ENCODE measurements at regions not wholly inside any gene's neighbourhood (a gene's known extent, or its start where the extent isn't known, plus 50 kb on each side); places are given as distances from the start of the nearest gene placed in this dataset.

DNA sequence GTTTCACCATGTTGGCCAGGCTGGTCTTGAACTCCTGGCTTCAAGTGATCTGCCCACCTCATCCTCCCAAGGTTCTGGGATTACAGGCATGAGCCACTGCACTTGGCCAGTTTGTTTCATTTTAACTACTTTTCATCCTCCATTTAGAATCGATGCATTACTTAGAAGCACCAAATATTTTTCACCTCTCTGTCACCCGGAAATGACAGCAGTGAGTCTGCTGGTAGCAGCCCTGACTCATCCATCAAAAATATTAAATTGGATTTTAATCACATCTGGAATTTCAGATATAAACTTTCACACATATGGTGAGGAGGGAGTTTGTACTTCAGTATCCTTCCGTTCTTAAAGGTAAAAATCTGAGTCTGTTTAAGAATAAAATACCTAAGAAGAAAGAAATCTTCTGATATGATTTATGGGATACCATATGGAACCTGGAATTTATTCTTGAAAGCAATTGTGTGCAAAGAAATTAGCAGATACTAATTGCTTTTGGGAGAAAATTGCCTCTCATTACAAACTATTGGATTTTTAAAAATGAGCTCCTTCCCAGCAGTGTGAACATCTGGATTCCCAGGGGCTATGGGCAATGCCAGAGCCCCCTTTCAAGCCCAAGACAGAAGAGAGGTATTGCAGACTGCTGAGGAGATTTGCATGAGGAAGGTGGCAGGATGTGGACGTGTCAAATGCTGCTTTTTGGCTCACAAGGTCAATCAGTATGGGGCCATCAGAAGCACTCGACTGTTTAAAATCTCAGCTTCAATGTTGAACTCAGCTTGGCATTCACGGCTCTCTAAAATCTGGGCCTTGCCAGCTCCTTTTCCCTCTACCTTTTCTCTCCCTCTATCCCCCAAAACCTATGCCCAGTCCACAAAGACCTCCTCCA lies 279.5 kb upstream of the SIX2 start:
- no peak for DNase-seq (ENCODE audit: low spot score)

DNA sequence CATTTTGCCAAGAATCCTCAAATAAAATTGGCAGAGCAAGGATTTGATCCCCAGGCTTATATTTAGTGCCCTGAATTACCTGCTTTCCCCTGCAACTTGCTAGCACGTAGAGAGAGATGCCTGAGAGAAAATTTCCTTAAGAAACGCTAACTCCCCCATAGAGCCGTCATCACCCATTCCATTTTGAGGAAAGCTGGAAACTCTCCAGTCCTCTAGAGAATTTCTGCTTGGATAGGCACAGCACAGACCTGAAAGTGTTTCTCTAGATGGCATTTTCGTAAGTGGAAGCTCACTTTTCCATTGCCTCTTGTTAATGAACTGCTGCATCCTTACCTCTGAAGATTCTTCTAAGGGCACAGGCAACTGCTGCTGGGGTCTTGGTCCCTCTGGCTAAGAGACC lies 277.8 kb upstream of the SIX2 start:
- TF ChIP-seq, protein P1, sequence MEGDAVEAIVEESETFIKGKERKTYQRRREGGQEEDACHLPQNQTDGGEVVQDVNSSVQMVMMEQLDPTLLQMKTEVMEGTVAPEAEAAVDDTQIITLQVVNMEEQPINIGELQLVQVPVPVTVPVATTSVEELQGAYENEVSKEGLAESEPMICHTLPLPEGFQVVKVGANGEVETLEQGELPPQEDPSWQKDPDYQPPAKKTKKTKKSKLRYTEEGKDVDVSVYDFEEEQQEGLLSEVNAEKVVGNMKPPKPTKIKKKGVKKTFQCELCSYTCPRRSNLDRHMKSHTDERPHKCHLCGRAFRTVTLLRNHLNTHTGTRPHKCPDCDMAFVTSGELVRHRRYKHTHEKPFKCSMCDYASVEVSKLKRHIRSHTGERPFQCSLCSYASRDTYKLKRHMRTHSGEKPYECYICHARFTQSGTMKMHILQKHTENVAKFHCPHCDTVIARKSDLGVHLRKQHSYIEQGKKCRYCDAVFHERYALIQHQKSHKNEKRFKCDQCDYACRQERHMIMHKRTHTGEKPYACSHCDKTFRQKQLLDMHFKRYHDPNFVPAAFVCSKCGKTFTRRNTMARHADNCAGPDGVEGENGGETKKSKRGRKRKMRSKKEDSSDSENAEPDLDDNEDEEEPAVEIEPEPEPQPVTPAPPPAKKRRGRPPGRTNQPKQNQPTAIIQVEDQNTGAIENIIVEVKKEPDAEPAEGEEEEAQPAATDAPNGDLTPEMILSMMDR (IDR thresholded peaks at IDR 0.05; ENCODE audit: extremely low read depth, missing control alignments): no peak
- no peak for DNase-seq (ENCODE audit: low spot score)

More for the DNA sequence above, 279.5 kb upstream of the SIX2 start:
- TF ChIP-seq, protein P1 (IDR thresholded peaks at IDR 0.05; ENCODE audit: extremely low read depth, missing control alignments): no peak

DNA sequence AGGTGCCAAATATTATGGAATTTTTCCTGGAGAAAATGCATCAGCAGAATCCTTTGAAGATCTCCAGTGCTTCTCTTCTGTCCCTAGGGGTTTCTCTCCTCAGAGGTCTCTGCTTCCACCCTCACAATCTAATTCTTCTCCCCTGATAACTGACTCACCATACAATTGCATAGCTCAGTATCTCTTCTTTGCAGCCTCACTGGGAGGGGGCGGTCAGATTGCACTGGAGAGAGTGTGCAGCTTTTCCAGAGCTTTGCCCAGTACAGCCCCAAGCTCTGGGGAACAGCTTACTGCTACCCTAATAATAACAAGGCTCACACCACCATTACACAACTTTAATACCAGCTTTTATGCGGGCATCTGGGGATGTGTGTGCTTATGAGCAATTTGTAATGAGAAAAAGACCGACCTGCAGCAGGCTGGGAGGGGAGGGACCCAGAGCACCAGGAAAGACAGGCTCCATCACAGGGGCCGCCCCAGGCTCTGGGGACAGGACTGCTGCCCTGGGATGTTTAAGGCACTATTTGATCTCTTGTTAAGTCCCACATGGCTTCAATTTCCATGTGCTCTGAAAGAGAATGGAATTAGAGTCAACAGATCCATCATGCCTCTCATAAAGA lies 276.6 kb upstream of the SIX2 start:
- TF ChIP-seq, protein P1 (IDR thresholded peaks at IDR 0.05; ENCODE audit: extremely low read depth, missing control alignments): no peak
- DNase-seq (ENCODE audit: low spot score): no peak

DNA sequence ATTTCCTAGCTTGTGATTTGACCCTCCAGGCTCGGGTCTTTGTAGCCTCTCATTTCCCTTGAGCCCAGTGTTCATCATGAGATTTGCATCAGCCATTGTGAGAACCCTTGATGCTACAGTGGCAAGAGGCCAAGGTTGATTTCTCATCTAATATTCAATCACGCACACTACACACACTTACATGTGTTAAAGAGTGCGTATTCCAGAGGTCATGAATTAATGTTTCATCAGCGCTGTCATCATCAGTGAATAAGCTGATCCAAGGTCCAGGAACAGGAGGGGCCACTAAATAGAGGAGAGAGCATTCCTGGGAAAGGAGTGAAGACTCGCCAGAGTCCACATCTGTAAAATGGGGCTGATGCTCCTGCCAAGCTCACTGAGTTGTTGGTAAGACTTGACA lies 276.1 kb upstream of the SIX2 start:
- DNase-seq (ENCODE audit: low spot score): no peak
- TF ChIP-seq, protein P1 (IDR thresholded peaks at IDR 0.05; ENCODE audit: extremely low read depth, missing control alignments): no peak

DNA sequence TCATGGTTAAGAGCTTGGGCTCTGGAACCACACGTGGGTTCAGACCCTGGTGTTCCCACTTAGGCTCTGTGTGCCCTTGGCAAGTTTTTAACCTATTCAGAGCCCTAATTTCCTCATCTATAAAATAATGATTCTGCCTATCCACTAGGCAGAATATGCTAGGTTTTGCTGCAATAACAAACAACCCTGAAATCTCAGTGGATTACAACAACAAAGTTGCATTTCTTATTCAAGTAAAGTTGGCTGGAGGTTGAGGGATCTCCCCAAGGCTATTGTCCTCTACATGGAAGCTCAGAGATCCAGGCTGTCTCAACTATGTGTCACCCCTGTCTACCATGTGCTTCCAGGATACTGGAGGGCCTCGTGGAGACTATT lies 275.4 kb upstream of the SIX2 start:
- TF ChIP-seq, protein P1 (IDR thresholded peaks at IDR 0.05; ENCODE audit: extremely low read depth, missing control alignments): no peak
- no peak for DNase-seq (ENCODE audit: low spot score)

DNA sequence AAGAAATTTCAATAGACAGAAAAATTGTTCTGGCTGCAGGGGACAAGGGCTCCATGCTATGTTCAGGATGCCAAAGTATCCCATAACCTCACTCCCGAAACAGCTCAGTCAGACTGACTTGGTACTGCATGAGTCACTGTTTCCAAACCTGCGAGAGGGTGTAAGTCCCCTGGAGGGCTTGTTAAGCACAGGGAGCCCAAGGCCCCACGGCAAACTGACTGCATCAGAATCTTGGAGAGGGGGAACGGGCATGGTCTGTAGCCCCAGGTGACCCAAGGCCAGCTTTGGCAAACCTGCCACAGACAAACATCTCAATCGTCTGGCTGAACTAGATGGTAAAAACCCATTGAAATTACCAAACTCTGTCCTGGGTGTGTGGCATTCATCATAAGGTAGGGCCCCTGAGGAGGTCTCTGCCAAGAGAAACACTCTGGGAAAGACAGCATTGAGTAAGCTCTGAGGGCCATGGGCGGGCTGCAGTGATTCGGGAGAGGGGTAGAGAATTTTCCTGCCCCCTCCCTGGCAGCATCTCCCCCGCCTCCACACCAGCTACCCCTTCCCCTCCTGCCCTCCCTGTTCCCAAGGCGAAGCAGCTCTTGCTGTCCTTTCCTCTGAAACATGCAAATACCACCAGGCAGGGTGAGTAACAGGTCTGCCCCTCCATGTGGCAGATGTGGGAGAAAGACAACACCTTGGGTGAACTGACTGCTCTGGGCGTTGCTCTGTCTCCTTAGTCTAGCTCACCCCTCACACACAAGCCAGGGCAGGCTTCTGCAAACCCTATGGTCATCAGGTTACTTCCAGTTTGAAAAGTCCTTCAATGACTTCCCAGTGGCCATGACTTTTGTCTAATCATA lies 274.7 kb upstream of the SIX2 start:
- TF ChIP-seq, protein P1 (IDR thresholded peaks at IDR 0.05; ENCODE audit: extremely low read depth, missing control alignments): no peak
- DNase-seq (ENCODE audit: low spot score): no peak
